MCF 10A (cell line): ENCODE measurements at regions not wholly inside any gene's neighbourhood (a gene's known extent, or its start where the extent isn't known, plus 50 kb on each side); places are given as distances from the start of the nearest gene placed in this dataset.

Source experiments
- BruUV-seq: library from RNA; stranded (reverse); fragments of 400-500 nt; replicated peaks from 2 replicates; lab custom pipeline; 2021; lab: Mats Ljungman, UMichigan
- CTCF ChIA-PET: fragments of 300-600 bp; sonication (Branson Sonifier 250); formaldehyde crosslinking; extraction: SDS; loops from one replicate; lab custom pipeline; 2021; ENCODE audit warnings: antibody characterized with exemption, inconsistent platforms; lab: Yijun Ruan, JAX
- POLR2A ChIA-PET: fragments of 300-600, 350-650 bp; sonication (Branson Sonifier 250); formaldehyde crosslinking; extraction: SDS; loops from one replicate; lab custom pipeline; 2020; ENCODE audit warnings: antibody characterized with exemption, inconsistent platforms; lab: Yijun Ruan, JAX
- DNase-seq: peaks from one replicate; pipeline ENCODE4 v3.0.0-alpha.2; 2018; ENCODE audit not compliant: unreplicated experiment
- H3K27ac Mint-ChIP-seq: one replicate; pipeline ENCODE4 v1.8.0; 2022; ENCODE audit warnings: mild to moderate bottlenecking, low read depth, mixed read lengths; ENCODE audit not compliant: unreplicated experiment
- H3K27me3 Mint-ChIP-seq: one replicate; pipeline ENCODE4 v1.8.0; 2022; ENCODE audit warnings: mixed read lengths; ENCODE audit not compliant: insufficient read depth, unreplicated experiment
- H3K36me3 Mint-ChIP-seq: one replicate; pipeline ENCODE4 v1.8.0; 2022; ENCODE audit warnings: mild to moderate bottlenecking, moderate library complexity, mixed read lengths; ENCODE audit not compliant: insufficient read depth, unreplicated experiment
- H3K4me1 Mint-ChIP-seq: one replicate; pipeline ENCODE4 v1.8.0; 2022; ENCODE audit warnings: mixed read lengths; ENCODE audit not compliant: insufficient read depth, unreplicated experiment
- H3K4me3 Mint-ChIP-seq: one replicate; pipeline ENCODE4 v1.8.0; 2022; ENCODE audit warnings: mild to moderate bottlenecking, moderate library complexity, mixed read lengths; ENCODE audit not compliant: unreplicated experiment
- H3K9me3 Mint-ChIP-seq: one replicate; pipeline ENCODE4 v1.8.0; 2022; ENCODE audit warnings: mixed read lengths; ENCODE audit not compliant: unreplicated experiment
- intact Hi-C: fragments of 100-400 bp; cut with micrococcal nuclease; formaldehyde crosslinking; loops from 2 replicates; pipeline ENCODE4 v1.14.1; 2022
- TF ChIP-seq, protein P1 (sequence below): fragments of 200-600 bp; IDR thresholded peaks from one replicate; pipeline ENCODE4 v1.8.0; 2022; ENCODE audit warnings: antibody characterized with exemption, mild to moderate bottlenecking; ENCODE audit not compliant: unreplicated experiment

DNA sequence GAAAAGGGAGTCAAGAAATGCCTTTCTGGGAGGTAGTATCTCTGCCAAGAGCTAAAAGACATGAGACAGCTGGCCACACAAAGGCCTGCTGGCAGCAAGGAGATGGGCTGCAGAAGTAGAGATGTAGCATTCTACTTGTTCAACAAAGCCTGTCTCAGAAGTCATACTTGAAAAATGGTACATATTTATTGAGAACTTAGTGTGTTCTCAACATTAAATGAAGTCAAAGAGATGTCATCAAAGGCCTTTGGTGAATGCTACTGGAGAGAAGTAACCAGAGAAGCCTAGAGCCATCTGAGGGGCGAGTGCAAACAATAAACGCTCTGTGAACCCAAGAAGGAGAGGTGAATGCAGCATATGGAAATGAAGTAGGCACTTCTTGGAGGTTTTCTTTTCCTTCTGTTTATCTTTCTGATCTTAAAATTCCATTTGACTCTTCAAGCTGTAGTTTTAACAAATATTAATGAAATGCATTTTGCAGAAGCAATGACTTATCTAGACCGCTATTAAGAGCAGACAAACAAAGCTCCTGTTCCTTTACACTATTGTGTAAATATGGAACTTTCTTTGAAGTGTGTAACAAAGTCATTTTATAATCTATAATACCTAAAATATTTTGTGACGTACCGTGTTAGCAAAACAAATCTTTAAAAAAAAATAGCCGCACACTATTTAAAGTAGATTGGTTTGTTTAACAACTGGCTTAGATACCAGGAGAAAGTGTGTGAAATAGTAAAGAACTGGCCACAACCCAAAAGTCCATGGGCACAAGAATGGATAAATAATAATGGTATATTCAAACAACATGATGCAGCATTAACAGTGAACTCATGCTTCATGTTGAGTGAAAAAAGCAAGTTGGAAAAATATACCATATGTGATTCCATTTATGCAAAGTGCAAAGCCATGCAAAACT lies 70.2 kb downstream of the ZNF608 start:
- POLR2A ChIA-PET = no interaction called here
- Mint-ChIP-seq H3K9me3 (no peaks in the 10 kb centered on the region), H3K27me3 (no peaks in the 10 kb centered on the region), H3K4me3 (no peak overlapping the region), H3K27ac (no peak overlapping the region), H3K4me1 (no peaks in the 10 kb centered on the region), H3K36me3 (peaks cover 13% of the 10 kb centered on the region)
- no TSS peak for BruUV-seq
- no peak for DNase-seq
- CTCF ChIA-PET = interaction anchor here (0.6 to 1.1 kb wide), 2 partner anchors 36 to 55 kb away, joined by 3 read pairs; no protein-coding TSS in a partner anchor
- intact Hi-C loops = no loop called here
- TF ChIP-seq, protein P1, sequence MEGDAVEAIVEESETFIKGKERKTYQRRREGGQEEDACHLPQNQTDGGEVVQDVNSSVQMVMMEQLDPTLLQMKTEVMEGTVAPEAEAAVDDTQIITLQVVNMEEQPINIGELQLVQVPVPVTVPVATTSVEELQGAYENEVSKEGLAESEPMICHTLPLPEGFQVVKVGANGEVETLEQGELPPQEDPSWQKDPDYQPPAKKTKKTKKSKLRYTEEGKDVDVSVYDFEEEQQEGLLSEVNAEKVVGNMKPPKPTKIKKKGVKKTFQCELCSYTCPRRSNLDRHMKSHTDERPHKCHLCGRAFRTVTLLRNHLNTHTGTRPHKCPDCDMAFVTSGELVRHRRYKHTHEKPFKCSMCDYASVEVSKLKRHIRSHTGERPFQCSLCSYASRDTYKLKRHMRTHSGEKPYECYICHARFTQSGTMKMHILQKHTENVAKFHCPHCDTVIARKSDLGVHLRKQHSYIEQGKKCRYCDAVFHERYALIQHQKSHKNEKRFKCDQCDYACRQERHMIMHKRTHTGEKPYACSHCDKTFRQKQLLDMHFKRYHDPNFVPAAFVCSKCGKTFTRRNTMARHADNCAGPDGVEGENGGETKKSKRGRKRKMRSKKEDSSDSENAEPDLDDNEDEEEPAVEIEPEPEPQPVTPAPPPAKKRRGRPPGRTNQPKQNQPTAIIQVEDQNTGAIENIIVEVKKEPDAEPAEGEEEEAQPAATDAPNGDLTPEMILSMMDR = no peak

DNA sequence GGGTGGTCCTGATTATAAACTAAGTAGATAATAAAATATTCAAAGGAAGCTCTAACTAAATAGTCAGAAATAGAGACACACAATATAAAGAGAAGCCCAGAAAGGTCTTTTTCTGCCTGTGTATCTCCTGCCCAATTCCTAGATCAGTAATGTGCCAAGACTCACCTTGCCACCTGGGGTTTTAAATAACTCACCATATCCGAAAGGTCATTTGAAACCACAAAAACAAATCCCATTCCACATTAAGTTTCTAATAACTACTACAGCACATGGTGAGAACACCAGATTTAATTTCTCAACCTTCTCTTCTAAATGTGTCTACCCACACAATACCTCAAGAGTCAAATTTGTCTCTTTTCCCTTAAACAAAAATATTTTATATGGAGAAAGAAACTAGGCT lies 75.2 kb downstream of the ZNF608 start:
- peak overlapping the region; percentile 11 for H3K27ac Mint-ChIP-seq
- TF ChIP-seq, protein P1 = no peak
- H3K4me3 Mint-ChIP-seq = no peak overlapping the region
- CTCF ChIA-PET = interaction anchor here (0.5 to 1.5 kb wide), 4 partner anchors 11 to 414 kb away, joined by 3 to 5 read pairs (median 4); no protein-coding TSS in a partner anchor
- no peaks in the 10 kb centered on the region for H3K27me3 Mint-ChIP-seq
- no peaks in the 10 kb centered on the region for H3K9me3 Mint-ChIP-seq
- intact Hi-C loops = no loop called here
- no TSS peak for BruUV-seq
- DNase-seq = no peak
- POLR2A ChIA-PET = interaction anchor here (0.6 to 2.1 kb wide), 6 partner anchors 9 to 557 kb away, joined by 3 to 7 read pairs (median 4); no protein-coding TSS in a partner anchor
- H3K4me1 Mint-ChIP-seq = peaks cover 18% of the 10 kb centered on the region
- peaks cover under 1% of the 10 kb centered on the region for H3K36me3 Mint-ChIP-seq

DNA sequence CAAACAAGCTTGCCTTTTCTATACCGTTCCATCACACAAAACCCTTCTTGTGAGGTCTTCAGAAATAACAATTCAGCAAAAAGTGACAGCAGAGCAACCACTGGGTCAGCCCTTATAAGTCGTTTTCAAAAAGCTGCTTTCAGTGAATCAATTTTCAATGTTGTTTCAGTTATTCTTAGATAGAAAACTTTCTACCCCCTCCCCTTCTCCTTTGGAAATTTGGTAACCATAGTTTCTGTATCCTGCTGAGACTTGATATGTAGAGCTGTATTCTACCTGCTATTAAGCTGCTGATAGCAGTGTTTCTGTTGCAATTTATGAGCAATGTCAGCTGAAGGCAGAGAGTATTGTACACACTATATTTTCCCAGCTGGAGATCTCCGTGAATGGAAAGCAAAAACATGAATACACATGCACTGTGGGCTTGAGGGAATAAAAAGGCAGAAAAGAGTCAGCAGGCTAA lies 75.7 kb downstream of the ZNF608 start:
- intact Hi-C loops = no loop called here
- peaks cover 5% of the 10 kb centered on the region for H3K36me3 Mint-ChIP-seq
- no TSS peak for BruUV-seq
- ChIA-PET POLR2A (interaction anchor here (0.6 to 2.1 kb wide), 7 partner anchors 9 to 557 kb away, joined by 3 to 7 read pairs (median 4); no protein-coding TSS in a partner anchor), CTCF (interaction anchor here (0.5 to 1.5 kb wide), 4 partner anchors 10 to 415 kb away, joined by 3 to 5 read pairs (median 4); no protein-coding TSS in a partner anchor)
- peak overlapping the region; percentile 11 for H3K27ac Mint-ChIP-seq
- no peak overlapping the region for H3K4me3 Mint-ChIP-seq
- H3K4me1 Mint-ChIP-seq = peaks cover 18% of the 10 kb centered on the region
- H3K27me3 Mint-ChIP-seq = no peaks in the 10 kb centered on the region
- no peaks in the 10 kb centered on the region for H3K9me3 Mint-ChIP-seq
- no peak for DNase-seq
- TF ChIP-seq, protein P1 = no peak
